Testis (tissue), 2 donors: ENCODE measurements at regions not wholly inside any gene's neighbourhood (a gene's known extent, or its start where the extent isn't known, plus 50 kb on each side); places are given as distances from the start of the nearest gene placed in this dataset.

ENCODE experiments used
- POLR2A ChIP-seq: fragments of 450-650 bp; IDR thresholded peaks from one replicate; pipeline ENCODE4 v1.6.1; 2017; ENCODE audit warnings: antibody characterized with exemption, mild to moderate bottlenecking, moderate library complexity
- TF ChIP-seq, protein P1 (sequence below), 3 experiments: fragments of 450-650 bp in 2 of 3; fragments of 200-600 bp in 1 of 3; sonication (generic) in 1 of 3; IDR thresholded peaks; one replicate each; pipeline ENCODE4 v1.5.1; 2016 to 2019; ENCODE audit warnings: antibody characterized with exemption in 3 of 3, mild to moderate bottlenecking in 2 of 3, moderate library complexity in 1 of 3

DNA sequence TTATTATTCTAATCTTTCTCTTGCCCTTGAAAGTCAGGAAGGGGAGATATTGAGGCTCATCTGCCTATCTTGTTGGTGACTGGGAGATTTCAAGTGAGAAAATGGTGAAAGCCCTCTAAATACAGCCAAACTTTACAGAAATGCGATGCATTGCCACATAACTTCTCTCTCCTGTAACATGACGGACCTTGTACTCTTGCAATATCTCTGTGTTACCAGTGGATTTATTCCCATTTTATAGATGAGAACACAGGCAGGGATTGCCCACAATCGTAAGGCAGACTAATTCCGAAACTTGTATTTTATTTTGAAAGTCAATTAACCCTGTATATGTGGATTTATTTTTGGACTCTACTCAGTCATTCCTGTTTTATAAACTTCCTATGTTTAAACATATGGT, 57.3 kb upstream of the MPP7 start:
- TF ChIP-seq, protein P1, sequence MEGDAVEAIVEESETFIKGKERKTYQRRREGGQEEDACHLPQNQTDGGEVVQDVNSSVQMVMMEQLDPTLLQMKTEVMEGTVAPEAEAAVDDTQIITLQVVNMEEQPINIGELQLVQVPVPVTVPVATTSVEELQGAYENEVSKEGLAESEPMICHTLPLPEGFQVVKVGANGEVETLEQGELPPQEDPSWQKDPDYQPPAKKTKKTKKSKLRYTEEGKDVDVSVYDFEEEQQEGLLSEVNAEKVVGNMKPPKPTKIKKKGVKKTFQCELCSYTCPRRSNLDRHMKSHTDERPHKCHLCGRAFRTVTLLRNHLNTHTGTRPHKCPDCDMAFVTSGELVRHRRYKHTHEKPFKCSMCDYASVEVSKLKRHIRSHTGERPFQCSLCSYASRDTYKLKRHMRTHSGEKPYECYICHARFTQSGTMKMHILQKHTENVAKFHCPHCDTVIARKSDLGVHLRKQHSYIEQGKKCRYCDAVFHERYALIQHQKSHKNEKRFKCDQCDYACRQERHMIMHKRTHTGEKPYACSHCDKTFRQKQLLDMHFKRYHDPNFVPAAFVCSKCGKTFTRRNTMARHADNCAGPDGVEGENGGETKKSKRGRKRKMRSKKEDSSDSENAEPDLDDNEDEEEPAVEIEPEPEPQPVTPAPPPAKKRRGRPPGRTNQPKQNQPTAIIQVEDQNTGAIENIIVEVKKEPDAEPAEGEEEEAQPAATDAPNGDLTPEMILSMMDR (IDR thresholded peaks at IDR 0.05), result no peak
- TF ChIP-seq POLR2A, result no peak
